Neuronal stem cell (in vitro differentiated cells): ENCODE measurements at regions not wholly inside any gene's neighbourhood (a gene's known extent, or its start where the extent isn't known, plus 50 kb on each side); places are given as distances from the start of the nearest gene placed in this dataset.
"Not testable (repeated sequence)": the region's sequence is repeated elsewhere in the genome, so short reads cannot be mapped to it uniquely, and the experiment has no call there.

Experiments
- DNase-seq: peaks from one replicate; pipeline ENCODE4 v3.0.0-alpha.2; 2013; ENCODE audit warnings: low spot score
- H2AFZ ChIP-seq: one replicate; pipeline ENCODE4 v1.6.1; 2013; ENCODE audit warnings: mild to moderate bottlenecking, low read length, inconsistent platforms
- H2AK5ac ChIP-seq: 2 replicates; pipeline ENCODE4 v1.6.1; 2013; ENCODE audit warnings: low read depth, mild to moderate bottlenecking, inconsistent platforms, low read length, moderate library complexity, mixed read lengths
- H2BK120ac ChIP-seq: 2 replicates; pipeline ENCODE4 v1.6.1; 2013; ENCODE audit warnings: low read depth, mild to moderate bottlenecking, inconsistent platforms, low read length, moderate library complexity, mixed read lengths
- H2BK12ac ChIP-seq: one replicate; pipeline ENCODE4 v1.6.1; 2013; ENCODE audit warnings: low read length, inconsistent platforms
- H2BK15ac ChIP-seq: 2 replicates; pipeline ENCODE4 v1.6.1; 2013; ENCODE audit warnings: mild to moderate bottlenecking, low read length, inconsistent platforms, mixed read lengths
- H2BK5ac ChIP-seq: one replicate; pipeline ENCODE4 v1.6.1; 2013; ENCODE audit warnings: inconsistent platforms, mild to moderate bottlenecking, low read length, moderate library complexity
- H3K14ac ChIP-seq: one replicate; pipeline ENCODE4 v1.6.1; 2013; ENCODE audit warnings: low read length, inconsistent platforms
- H3K18ac ChIP-seq: 2 replicates; pipeline ENCODE4 v1.6.1; 2013; ENCODE audit warnings: low read length, inconsistent platforms
- H3K23ac ChIP-seq: 2 replicates; pipeline ENCODE4 v1.6.1; 2013; ENCODE audit warnings: low read depth, mild to moderate bottlenecking, mixed read lengths, low read length, inconsistent platforms; ENCODE audit not compliant: poor library complexity
- H3K27ac ChIP-seq: replicated peaks from 3 replicates; pipeline ENCODE4 v1.5.1; 2013; ENCODE audit warnings: low read length, inconsistent platforms
- H3K27me3 ChIP-seq, 3 experiments: 2 replicates each; pipeline ENCODE4 v1.6.1; 2013; ENCODE audit warnings: low read length in 3 of 3, mild to moderate bottlenecking in 2 of 3, inconsistent platforms in 1 of 3, low read depth in 1 of 3, mixed read lengths in 1 of 3, moderate library complexity in 1 of 3; ENCODE audit not compliant: control insufficient read depth in 3 of 3, insufficient read depth in 3 of 3
- H3K36me3 ChIP-seq, 2 donors: replicated peaks in 1 of 2; 2 replicates each; pipeline ENCODE4 v1.6.1; 2013; ENCODE audit warnings: low read length in 2 of 2; ENCODE audit not compliant: control insufficient read depth in 2 of 2, insufficient read depth in 2 of 2
- H3K4ac ChIP-seq: 2 replicates; pipeline ENCODE4 v1.6.1; 2013; ENCODE audit warnings: inconsistent platforms, mild to moderate bottlenecking, low read length, moderate library complexity
- H3K4me1 ChIP-seq, 2 donors: 1 replicate in 1 of 2; 2 replicates in 1 of 2; pipeline ENCODE4 v1.6.1; 2013; ENCODE audit warnings: low read length in 2 of 2, low read depth in 1 of 2; ENCODE audit not compliant: control insufficient read depth in 2 of 2, insufficient read depth in 1 of 2
- H3K4me2 ChIP-seq: one replicate; pipeline ENCODE4 v1.6.1; 2013; ENCODE audit warnings: mild to moderate bottlenecking, low read length, inconsistent platforms; ENCODE audit not compliant: insufficient read depth, poor library complexity, severe bottlenecking
- H3K4me3 ChIP-seq, 2 donors: 2 replicates each; pipeline ENCODE4 v1.5.1; 2013; ENCODE audit warnings: low read length in 2 of 2, mild to moderate bottlenecking in 2 of 2, inconsistent platforms in 1 of 2, moderate library complexity in 1 of 2
- H3K79me1 ChIP-seq: one replicate; pipeline ENCODE4 v1.6.1; 2013; ENCODE audit warnings: low read depth, mild to moderate bottlenecking, inconsistent platforms, low read length, moderate library complexity
- H3K9ac ChIP-seq: one replicate; pipeline ENCODE4 v1.6.1; 2013; ENCODE audit warnings: mild to moderate bottlenecking, low read depth, low read length, inconsistent platforms; ENCODE audit not compliant: poor library complexity
- H3K9me3 ChIP-seq, 2 donors: replicated peaks in 1 of 2; 2 replicates each; pipeline versions ENCODE3 to v1.6.1; 2013; ENCODE audit warnings: low read length in 2 of 2, mild to moderate bottlenecking in 2 of 2, inconsistent platforms in 1 of 2, low read depth in 1 of 2, mixed read lengths in 1 of 2, moderate library complexity in 1 of 2; ENCODE audit not compliant: control insufficient read depth in 2 of 2, insufficient read depth in 1 of 2
- H4K8ac ChIP-seq: one replicate; pipeline ENCODE4 v1.6.1; 2013; ENCODE audit warnings: low read depth, mild to moderate bottlenecking, inconsistent platforms, low read length, moderate library complexity
- H4K91ac ChIP-seq: one replicate; pipeline ENCODE4 v1.6.1; 2013; ENCODE audit warnings: low read length, low read depth, mild to moderate bottlenecking, inconsistent platforms; ENCODE audit not compliant: poor library complexity
- WGBS, 2 donors: extraction: QIAGEN DNeasy Blood & Tissue Kit; methylation state at CpG; one replicate each; pipeline ENCODE4 v1.1.7; 2013; ENCODE audit warnings: missing lambda C conversion rate in 2 of 2, mixed read lengths in 1 of 2; ENCODE audit not compliant: insufficient read length in 2 of 2, insufficient replicate concordance in 1 of 2; ENCODE audit errors: extremely low coverage in 2 of 2; 5-methylcytosine and 5-hydroxymethylcytosine counted together

DNA sequence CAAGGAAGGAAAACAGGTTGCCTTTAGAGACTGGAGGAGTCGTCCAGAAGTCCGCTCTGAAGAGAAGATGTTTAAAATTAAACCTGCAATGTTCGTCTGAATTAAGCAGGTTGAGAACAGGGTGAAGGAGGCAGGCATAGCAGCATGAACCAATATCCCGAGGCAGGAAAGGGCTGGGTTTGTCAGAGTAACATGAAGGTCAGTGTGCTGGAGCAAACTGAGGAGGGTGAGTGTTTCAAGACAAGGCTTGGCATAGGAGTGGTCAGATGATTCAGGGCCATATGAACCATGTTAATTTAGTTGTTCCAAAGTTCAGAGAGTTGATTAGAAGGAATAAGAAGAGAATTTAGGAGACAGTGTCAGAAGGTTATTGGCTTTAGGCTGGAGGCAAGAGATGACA, 93.3 kb downstream of the UTRN start:
- WGBS, 2 donors = no CpG with 5 or more reads among the region's 4 CpGs
- no peak overlapping the region for H3K4me2 ChIP-seq

DNA sequence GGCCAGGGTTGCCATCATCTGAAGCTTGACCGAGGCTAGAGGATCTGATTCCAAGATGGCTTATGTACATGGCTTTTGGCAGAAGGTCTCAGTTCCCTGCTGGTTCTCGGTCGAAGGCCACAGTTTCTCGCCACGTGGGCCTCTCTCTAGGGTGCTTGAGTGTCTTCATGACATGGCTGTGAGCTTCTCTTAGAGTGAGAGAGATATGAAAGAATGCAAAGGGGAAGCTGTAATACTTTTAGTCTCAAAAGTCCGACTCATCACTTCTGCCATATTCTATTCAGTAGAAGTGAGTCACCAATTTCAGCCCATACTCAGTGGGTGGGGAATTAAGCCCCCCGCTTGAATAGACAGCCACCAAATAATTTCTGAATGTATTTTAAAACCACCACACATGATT, 94.2 kb downstream of the UTRN start:
- Histone ChIP-seq H3K79me1 (peaks cover 2% of the 10 kb centered on the region), H2BK120ac (no peak overlapping the region), H2BK15ac (no peak overlapping the region), H3K4me3 (no peak overlapping the region), H3K23ac (no peak overlapping the region), H4K91ac (no peak overlapping the region), H3K18ac (no peak overlapping the region), H3K4me1 (no peaks in the 10 kb centered on the region), H2AFZ (no peak overlapping the region), H2AK5ac (no peak overlapping the region), H2BK5ac (no peak overlapping the region), H3K27ac (no peak overlapping the region), H3K27me3 (no peaks in the 10 kb centered on the region), H3K14ac (no peak overlapping the region), H3K9me3 (peaks cover 0 to 17% of the 10 kb centered on the region in 2 donors), H3K4me2 (no peak overlapping the region), H4K8ac (no peak overlapping the region), H2BK12ac (no peak overlapping the region), H3K36me3 (no peaks in the 10 kb centered on the region), H3K9ac (no peak overlapping the region), H3K4ac (no peak overlapping the region)
- no CpG with 5 or more reads among the region's 7 CpGs for WGBS, 2 donors
- DNase-seq = no peak

More for the DNA sequence above, 93.3 kb downstream of the UTRN start:
- no peak overlapping the region for H3K14ac ChIP-seq
- H2AFZ ChIP-seq = no peak overlapping the region
- no peak overlapping the region for H2BK5ac ChIP-seq
- no peak overlapping the region for H4K8ac ChIP-seq
- H3K18ac ChIP-seq = no peak overlapping the region
- H3K36me3 ChIP-seq = no peaks in the 10 kb centered on the region
- H3K27ac ChIP-seq = no peak overlapping the region
- peaks cover 0 to 17% of the 10 kb centered on the region in 2 donors for H3K9me3 ChIP-seq
- no peak for DNase-seq
- H3K4ac ChIP-seq = no peak overlapping the region
- no peak overlapping the region for H2BK120ac ChIP-seq
- no peak overlapping the region for H2AK5ac ChIP-seq
- H2BK12ac ChIP-seq = no peak overlapping the region
- no peak overlapping the region for H2BK15ac ChIP-seq
- H4K91ac ChIP-seq = no peak overlapping the region
- peaks cover 2% of the 10 kb centered on the region for H3K79me1 ChIP-seq
- H3K27me3 ChIP-seq = no peaks in the 10 kb centered on the region
- no peak overlapping the region for H3K23ac ChIP-seq
- no peak overlapping the region for H3K4me3 ChIP-seq
- H3K9ac ChIP-seq = no peak overlapping the region
- no peaks in the 10 kb centered on the region for H3K4me1 ChIP-seq

DNA sequence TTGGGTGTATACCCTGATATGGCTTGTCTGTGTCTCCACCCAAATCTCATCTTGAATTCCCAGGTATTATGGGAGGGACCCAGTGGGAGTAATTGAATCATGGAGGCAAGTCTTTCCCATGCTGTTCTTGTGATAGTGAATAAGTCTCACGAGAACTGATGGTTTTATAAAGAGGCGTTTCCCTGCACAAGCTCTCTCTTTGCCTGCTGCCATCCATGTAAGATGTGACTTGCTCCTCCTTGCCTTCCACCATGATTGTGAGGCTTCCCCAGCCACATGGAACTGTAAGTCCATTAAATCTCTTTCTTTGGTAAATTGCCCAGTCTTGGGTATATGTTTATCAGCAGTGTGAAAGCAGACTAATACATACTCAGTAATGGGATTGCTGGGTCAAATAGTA, 96.4 kb downstream of the UTRN start:
- not testable (repeated sequence) for H3K79me1 ChIP-seq, H2BK120ac ChIP-seq, H2BK15ac ChIP-seq, H3K23ac ChIP-seq, H3K27ac ChIP-seq, H2AK5ac ChIP-seq, H3K4me3 ChIP-seq, H3K4me1 ChIP-seq, H3K18ac ChIP-seq, H2AFZ ChIP-seq, DNase-seq, H4K91ac ChIP-seq, H2BK12ac ChIP-seq, H3K36me3 ChIP-seq, H3K4ac ChIP-seq, H4K8ac ChIP-seq, H3K14ac ChIP-seq, H3K27me3 ChIP-seq, H3K9ac ChIP-seq, H2BK5ac ChIP-seq, H3K4me2 ChIP-seq
- no CpG with 5 or more reads among the region's 2 CpGs for WGBS, 2 donors
- peaks cover 0 to 17% of the 10 kb centered on the region in 2 donors for H3K9me3 ChIP-seq

DNA sequence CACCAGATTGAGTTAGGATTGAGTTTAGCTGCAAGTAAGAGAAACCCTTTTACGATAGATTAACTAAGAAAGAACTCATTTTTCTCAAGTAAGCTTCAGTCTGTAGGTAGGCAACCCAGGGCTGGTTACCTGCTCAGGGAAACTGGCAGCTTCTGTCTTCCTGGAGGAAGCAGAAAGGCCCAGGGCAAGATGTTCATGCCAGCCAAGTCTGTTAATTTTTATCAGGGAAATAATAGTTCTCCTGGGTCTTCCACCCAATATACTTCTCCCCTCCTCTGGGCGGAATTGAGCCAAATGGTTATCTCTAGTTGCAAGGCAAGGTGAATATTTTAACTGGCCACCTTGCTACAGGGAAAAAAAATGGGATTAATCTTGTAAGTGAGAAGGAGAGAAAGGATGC, 98.2 kb downstream of the UTRN start:
- WGBS, 2 donors = no CpG with 5 or more reads among the region's 2 CpGs
- H3K27ac ChIP-seq = no peak overlapping the region
- H4K8ac ChIP-seq = no peak overlapping the region
- H2AFZ ChIP-seq = no peak overlapping the region
- no peaks in the 10 kb centered on the region for H3K27me3 ChIP-seq
- H3K4me3 ChIP-seq = no peak overlapping the region
- no peak overlapping the region for H3K18ac ChIP-seq
- peaks cover 0 to 17% of the 10 kb centered on the region in 2 donors for H3K9me3 ChIP-seq
- no peak overlapping the region for H2BK120ac ChIP-seq
- H3K79me1 ChIP-seq = peaks cover 2% of the 10 kb centered on the region
- no peaks in the 10 kb centered on the region for H3K4me1 ChIP-seq
- H3K36me3 ChIP-seq = no peaks in the 10 kb centered on the region
- no peak overlapping the region for H4K91ac ChIP-seq
- no peak overlapping the region for H3K14ac ChIP-seq
- H2BK12ac ChIP-seq = no peak overlapping the region
- DNase-seq = no peak
- no peak overlapping the region for H2BK5ac ChIP-seq
- no peak overlapping the region for H3K23ac ChIP-seq
- no peak overlapping the region for H2AK5ac ChIP-seq
- H3K9ac ChIP-seq = no peak overlapping the region
- no peak overlapping the region for H3K4me2 ChIP-seq
- H3K4ac ChIP-seq = no peak overlapping the region
- no peak overlapping the region for H2BK15ac ChIP-seq
